Activated naive CD4-positive, alpha-beta T cell treated with Interleukin-2 at 50 U/mL for 16 hours (primary cell): ENCODE measurements at regions not wholly inside any gene's neighbourhood (a gene's known extent, or its start where the extent isn't known, plus 50 kb on each side); places are given as distances from the start of the nearest gene placed in this dataset.
"Not testable (repeated sequence)": the region's sequence is repeated elsewhere in the genome, so short reads cannot be mapped to it uniquely, and the experiment has no call there.

Experiments
- DNase-seq: peaks from one replicate; pipeline ENCODE4 v3.0.0-alpha.2; 2020

DNA sequence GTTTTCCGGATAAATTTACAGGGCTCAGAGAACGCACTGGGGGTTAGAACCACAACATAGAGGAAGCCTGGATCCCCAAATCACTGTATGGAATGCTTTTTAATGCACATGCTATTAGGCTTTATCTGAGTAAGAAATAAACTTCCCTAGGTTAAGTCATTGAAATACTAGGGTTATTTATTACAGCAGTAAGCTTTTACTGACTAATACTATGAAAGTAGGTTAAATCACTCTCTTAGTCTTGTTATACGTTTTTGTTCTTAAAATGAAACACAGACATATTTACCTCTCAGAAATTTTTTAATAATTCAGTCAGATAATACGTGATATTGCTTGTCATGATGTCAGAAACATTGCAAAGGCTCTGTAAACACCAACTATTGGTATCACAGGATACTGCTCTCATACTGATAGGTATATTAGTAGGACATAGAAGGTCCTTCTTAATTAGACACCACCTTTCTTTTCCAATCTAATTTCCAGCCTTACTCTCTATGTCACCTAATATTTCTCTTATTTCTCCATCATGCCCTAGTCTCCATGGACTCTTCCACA, 162.7 kb upstream of the NYAP2 start:
- DNase-seq = no peak

GRCh38 chr2:225233234-225233633, 166.3 kb upstream of the NYAP2 start:
- no peak for DNase-seq

- no peak for DNase-seq
Observed at GRCh38 chr2:225231900-225232299, 167.6 kb upstream of the NYAP2 start.

GRCh38 chr2:225229346-225229745, 170.2 kb upstream of the NYAP2 start:
- not testable (repeated sequence) for DNase-seq

- no peak for DNase-seq
Observed at GRCh38 chr2:225226441-225226840, 173.1 kb upstream of the NYAP2 start.

GRCh38 chr2:225223301-225223700, 176.2 kb upstream of the NYAP2 start:
- no peak for DNase-seq

GRCh38 chr2:225207471-225207870, 165.2 kb upstream of the DOCK10 start:
- no peak for DNase-seq

GRCh38 chr2:225207043-225207442, 164.8 kb upstream of the DOCK10 start:
- DNase-seq = no peak

DNA sequence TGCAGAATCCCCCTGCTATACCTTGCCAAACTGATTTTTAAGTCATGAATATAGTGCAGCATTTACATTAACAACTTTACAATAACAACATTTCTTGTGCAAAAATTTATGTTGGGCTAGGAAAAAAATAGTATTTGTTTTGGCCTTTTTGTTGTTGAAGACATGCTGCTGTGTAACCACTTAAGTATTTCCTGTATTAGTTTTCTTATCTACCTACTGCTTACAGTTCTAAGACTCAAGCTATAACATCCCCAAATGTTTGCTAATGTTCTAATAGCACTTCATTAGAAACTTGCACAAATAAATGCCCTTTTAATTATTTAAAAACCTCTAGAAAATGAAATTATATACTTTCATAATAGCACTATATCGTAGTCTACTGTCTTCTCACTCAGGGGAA, 154.3 kb upstream of the DOCK10 start:
- no peak for DNase-seq

GRCh38 chr2:225192869-225193268, 150.6 kb upstream of the DOCK10 start:
- DNase-seq = no peak

GRCh38 chr2:225190987-225191386, 148.7 kb upstream of the DOCK10 start:
- DNase-seq = no peak

DNA sequence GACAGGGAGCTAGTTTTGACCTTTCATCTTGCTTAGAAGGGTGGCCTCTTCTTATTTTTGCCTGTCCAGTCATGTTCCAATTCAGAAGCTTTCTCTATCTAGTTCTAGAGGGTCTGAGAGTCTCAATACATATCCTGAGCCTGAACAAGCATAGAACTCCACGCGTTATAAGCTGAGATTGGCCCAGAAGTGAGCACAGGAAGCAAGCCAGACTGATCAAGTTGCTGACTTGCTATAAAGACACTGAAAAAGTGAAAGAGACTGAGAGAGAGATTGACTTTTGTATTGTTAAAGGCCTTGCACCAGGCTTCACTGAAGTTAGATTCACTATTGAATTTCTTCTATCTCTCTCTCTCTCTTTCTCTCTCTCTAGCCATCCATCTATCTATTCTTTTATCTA, 142.7 kb upstream of the DOCK10 start:
- no peak for DNase-seq

DNA sequence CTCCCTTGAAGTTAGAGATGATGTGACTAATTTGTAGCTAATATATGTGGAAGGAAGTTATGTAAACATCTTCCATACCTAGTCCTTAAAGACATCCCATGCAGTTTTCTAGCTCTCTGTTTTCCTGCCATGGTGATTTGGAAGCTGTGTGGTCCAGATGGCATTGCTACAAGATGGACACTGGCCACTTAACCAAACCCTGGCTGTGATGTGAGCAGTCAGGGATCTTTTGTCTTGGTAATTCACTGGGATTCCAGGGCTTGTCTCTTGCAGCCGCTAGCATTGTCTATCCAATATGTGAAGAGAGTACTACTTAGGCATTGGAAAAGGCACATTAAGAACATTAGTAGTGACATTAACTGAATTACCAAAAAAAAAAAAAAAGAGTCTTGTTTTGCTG, 139.9 kb upstream of the DOCK10 start:
- no peak for DNase-seq

DNA sequence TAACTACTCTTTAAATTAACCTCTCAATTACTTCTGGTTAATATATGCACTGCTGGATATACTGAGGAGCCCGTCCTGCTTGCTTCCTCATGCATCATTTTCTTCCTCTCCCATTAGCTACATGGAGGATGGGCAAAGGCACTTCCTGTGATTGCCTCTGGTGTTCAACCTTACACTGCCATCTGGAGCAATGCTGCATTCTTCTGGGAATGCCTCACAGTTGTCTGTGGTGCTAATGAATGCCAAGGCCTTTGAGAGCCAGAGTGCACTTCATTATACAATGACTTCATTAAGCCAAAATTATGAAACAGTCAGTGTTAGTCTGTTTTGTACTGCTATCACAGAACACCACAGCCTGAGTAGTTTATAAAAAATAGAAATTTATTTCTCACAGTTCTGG, 134.8 kb upstream of the DOCK10 start:
- no peak for DNase-seq

DNA sequence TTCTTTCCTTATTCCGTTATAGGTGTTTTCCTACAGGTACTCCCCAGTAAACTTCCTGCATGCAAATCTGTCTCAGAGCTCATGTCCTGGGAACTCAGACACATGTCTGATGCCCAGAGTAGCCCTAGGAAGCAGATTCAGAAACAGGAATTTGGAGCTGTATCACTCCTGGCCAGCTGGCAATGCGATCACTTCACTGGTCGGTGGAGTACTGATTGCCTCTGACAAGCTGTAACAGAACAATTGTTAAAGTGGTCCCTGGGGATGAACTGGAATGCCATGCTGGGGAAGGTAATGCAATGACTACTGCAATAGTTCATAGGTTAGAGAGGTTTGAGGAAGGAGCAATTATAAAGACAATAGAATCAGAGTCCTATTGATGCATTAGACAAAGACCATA, 131.6 kb upstream of the DOCK10 start:
- no peak for DNase-seq

DNA sequence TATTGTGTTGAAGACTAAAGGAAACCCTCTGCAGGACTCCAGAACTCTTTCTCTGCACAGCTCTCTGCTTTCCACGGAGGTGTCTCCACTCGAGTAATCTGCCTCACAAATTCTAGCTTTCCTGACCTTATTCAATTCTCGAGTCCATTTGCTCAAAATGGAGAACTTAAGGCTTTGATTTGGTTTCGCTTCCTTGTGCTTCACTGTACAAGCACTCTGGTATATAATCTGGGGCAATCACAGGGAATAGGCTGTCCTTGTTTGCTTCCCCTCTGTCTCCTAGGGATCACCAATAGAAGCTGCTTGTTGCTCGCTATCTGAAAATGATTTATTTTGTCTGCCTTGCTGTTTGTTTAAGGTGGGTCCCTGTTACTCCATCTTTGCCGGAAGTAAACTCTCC, 129.1 kb upstream of the DOCK10 start:
- no peak for DNase-seq

DNA sequence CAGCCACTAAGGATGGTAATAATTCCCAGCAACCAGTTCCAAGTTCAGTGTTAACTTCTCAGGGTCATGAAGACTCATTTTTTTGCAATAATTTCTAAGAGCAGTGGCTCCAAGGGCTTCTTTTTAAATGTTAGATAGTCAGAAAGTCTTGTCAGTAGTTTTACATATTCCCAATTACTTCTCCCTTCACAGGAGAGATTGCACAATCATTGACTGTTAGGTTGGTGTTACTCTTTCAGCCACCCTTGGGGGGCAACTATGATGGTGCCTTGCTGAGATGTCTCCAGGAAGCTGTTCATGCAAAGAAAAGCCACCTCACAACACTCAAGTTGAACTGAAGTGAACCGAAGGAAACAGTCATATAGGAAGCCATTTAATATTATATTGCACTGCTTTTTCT, 127.9 kb upstream of the DOCK10 start:
- no peak for DNase-seq

DNA sequence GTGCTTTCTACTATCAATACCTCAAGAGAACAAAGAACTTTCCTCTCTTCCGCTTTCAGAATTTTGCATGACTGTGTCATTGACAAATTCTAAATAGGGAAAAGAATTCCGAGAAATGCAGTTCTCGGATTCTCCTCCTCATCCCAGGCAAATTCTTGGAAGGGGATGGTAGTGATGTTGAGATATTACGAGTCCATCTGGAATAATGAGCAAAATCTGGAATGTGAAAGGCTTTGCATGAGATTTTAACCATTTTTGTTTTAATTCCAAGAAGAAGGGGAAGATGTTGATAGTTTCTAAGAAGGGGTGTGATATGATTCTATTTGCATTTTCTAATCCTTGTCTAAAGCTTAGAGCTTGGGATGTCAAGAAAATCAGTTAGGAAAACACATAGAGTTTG, 127.1 kb upstream of the DOCK10 start:
- DNase-seq = no peak

GRCh38 chr2:225165052-225165451, 122.8 kb upstream of the DOCK10 start:
- no peak for DNase-seq

DNA sequence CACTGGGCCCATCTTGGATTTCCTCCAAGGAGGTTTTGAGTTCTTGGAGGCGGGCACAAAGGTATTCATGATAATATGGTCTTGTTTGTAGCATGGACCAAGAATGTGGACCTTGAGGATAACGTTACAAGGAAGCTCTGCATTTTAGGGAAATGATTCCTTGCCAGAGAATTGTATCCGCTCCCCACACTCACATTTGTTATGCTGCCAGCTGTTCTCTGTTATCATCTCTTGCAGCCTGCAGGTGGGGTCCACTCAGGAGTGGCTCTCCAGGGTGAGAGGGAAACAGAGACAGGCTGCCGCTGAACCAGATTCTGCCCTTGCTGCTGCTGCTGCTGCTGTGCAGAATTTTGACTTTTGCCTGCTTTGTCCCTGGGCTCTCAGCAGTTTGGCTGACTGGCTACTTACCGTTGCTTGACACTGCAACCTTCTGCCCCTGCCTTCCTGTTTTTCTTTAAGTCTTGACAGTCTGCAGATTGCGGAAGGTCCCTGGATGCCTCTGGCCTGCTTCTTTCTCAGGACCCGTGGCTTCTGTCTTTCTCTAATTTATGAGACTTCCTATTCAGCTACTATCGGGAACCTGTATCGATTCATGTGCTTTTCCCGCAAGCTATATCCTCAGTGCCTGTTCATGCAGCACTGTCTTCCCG, 122.3 kb upstream of the DOCK10 start:
- DNase-seq = no peak

- no peak for DNase-seq
Observed at GRCh38 chr2:225158360-225158759, 116.1 kb upstream of the DOCK10 start.

GRCh38 chr2:225156853-225157451, 114.7 kb upstream of the DOCK10 start:
- DNase-seq = no peak

- no peak for DNase-seq
Observed at GRCh38 chr2:225140723-225141122, 98.5 kb upstream of the DOCK10 start.

GRCh38 chr2:225137971-225138370, 95.7 kb upstream of the DOCK10 start:
- no peak for DNase-seq

DNA sequence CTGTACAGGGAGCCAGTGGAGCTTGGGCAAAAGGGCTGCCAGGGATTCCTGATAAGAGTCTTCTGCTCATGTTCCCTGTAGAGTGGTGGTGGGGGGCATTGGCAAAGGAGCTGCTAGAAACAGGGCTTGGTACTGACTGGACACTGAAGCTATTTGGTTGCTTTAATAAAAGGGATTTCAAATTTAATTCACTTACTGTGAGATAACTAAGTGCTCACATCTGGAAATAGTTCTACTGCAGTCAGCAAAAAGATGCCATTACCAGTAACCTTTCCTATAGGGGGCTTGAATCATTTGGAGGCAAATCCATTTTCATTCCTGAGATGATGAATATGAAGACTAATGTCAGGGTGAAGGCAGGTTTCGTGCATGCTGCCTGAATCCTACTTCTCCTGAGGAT, 94.3 kb upstream of the DOCK10 start:
- DNase-seq = no peak
